GM23248 (cell line): ENCODE measurements at regions not wholly inside any gene's neighbourhood (a gene's known extent, or its start where the extent isn't known, plus 50 kb on each side); places are given as distances from the start of the nearest gene placed in this dataset.

Source experiments
- DNase-seq: peaks from one replicate; pipeline ENCODE4 v3.0.0-alpha.2; 2015
- H2AFZ ChIP-seq: fragments of 200-600 bp; sonication (generic); 2 replicates; pipeline ENCODE4 v1.6.1; 2016; ENCODE audit warnings: antibody characterized with exemption
- H3F3A ChIP-seq: fragments of 200-600 bp; sonication (generic); 2 replicates; pipeline ENCODE4 v1.6.1; 2016; ENCODE audit warnings: mild to moderate bottlenecking, antibody characterized with exemption, mixed run types; ENCODE audit not compliant: insufficient read depth
- H3K27ac ChIP-seq: fragments of 200-600 bp; sonication (generic); 2 replicates; pipeline ENCODE4 v1.5.1; 2016; ENCODE audit warnings: mild to moderate bottlenecking
- H3K27me3 ChIP-seq: fragments of 200-600 bp; sonication (generic); replicated peaks from 2 replicates; pipeline ENCODE4 v1.6.1; 2016; ENCODE audit warnings: mild to moderate bottlenecking; ENCODE audit not compliant: insufficient read depth
- H3K36me3 ChIP-seq: fragments of 200-600 bp; sonication (generic); 2 replicates; pipeline ENCODE4 v1.6.1; 2016; ENCODE audit warnings: low read depth, mild to moderate bottlenecking
- H3K4me1 ChIP-seq: fragments of 200-600 bp; sonication (generic); 2 replicates; pipeline ENCODE4 v1.6.1; 2016; ENCODE audit warnings: mild to moderate bottlenecking; ENCODE audit not compliant: insufficient read depth
- H3K4me2 ChIP-seq: fragments of 200-600 bp; sonication (generic); one replicate; pipeline ENCODE4 v1.6.1; 2016; ENCODE audit warnings: mild to moderate bottlenecking; ENCODE audit not compliant: unreplicated experiment
- H3K4me3 ChIP-seq: fragments of 200-600 bp; sonication (generic); 2 replicates; pipeline ENCODE4 v1.5.1; 2016; ENCODE audit warnings: mild to moderate bottlenecking
- H3K79me2 ChIP-seq: fragments of 200-600 bp; sonication (generic); 2 replicates; pipeline ENCODE4 v1.6.1; 2016; ENCODE audit warnings: mild to moderate bottlenecking; ENCODE audit not compliant: insufficient read depth
- H3K9ac ChIP-seq: fragments of 200-600 bp; sonication (generic); 2 replicates; pipeline ENCODE4 v1.6.1; 2016; ENCODE audit warnings: mild to moderate bottlenecking
- H3K9me2 ChIP-seq: fragments of 200-600 bp; sonication (generic); 2 replicates; pipeline ENCODE4 v1.6.1; 2016; ENCODE audit warnings: mixed run types, mild to moderate bottlenecking, moderate library complexity; ENCODE audit not compliant: insufficient read depth
- H3K9me3 ChIP-seq: fragments of 200-600 bp; sonication (generic); one replicate; pipeline ENCODE4 v1.6.1; 2017; ENCODE audit warnings: low read depth
- H4K20me1 ChIP-seq: fragments of 200-600 bp; sonication (generic); 2 replicates; pipeline ENCODE4 v1.6.0; 2016; ENCODE audit not compliant: insufficient read depth
- EZH2 ChIP-seq: fragments of 200-600 bp; sonication (generic); IDR thresholded peaks from 2 replicates; pipeline ENCODE4 v1.6.1; 2018; ENCODE audit warnings: antibody characterized with exemption, mild to moderate bottlenecking; ENCODE audit not compliant: insufficient read depth, poor library complexity, severe bottlenecking
- EZH2phosphoT487 ChIP-seq: fragments of 200-600 bp; sonication (generic); IDR thresholded peaks from 2 replicates; pipeline ENCODE4 v1.6.1; 2018; ENCODE audit warnings: antibody characterized with exemption, moderate library complexity, mild to moderate bottlenecking, low read depth; ENCODE audit not compliant: insufficient read depth
- WGBS, 2 experiments: methylation state at CpG; one replicate each; pipeline ENCODE4 v1.1.6; 2015 to 2017; ENCODE audit warnings: low lambda C conversion rate in 2 of 2, low coverage in 1 of 2; ENCODE audit errors: missing lambda C conversion rate in 2 of 2; 5-methylcytosine and 5-hydroxymethylcytosine counted together
- in situ Hi-C: fragments of 300-500 bp; cut with MboI; formaldehyde crosslinking; loops from 2 replicates; pipeline ENCODE4 v1.15.0; 2020

- H3K4me3 ChIP-seq, result no peak overlapping the region
- no peaks in the 10 kb centered on the region for H3K36me3 ChIP-seq
- H4K20me1 ChIP-seq, result no peaks in the 10 kb centered on the region
- H3K27ac ChIP-seq, result no peak overlapping the region
- H3K4me2 ChIP-seq, result no peak overlapping the region
- 70 to 76% methylated on average over 1 of the region's 1 CpG for whole genome bisulfite sequencing, 2 experiments
- no peak for DNase-seq
- no peak for TF ChIP-seq EZH2phosphoT487
- no peak for TF ChIP-seq EZH2
- in situ Hi-C loops, result no loop called here
- H2AFZ ChIP-seq, result no peak overlapping the region
- H3K27me3 ChIP-seq, result no peaks in the 10 kb centered on the region
- H3K9ac ChIP-seq, result no peak overlapping the region
- H3F3A ChIP-seq, result no peaks in the 10 kb centered on the region
- H3K79me2 ChIP-seq, result no peaks in the 10 kb centered on the region
- no peaks in the 10 kb centered on the region for H3K9me3 ChIP-seq
- no peaks in the 10 kb centered on the region for H3K9me2 ChIP-seq
- no peaks in the 10 kb centered on the region for H3K4me1 ChIP-seq
Observed at GRCh38 chrX:112979879-112980278, 139.2 kb upstream of the AMOT start.

DNA sequence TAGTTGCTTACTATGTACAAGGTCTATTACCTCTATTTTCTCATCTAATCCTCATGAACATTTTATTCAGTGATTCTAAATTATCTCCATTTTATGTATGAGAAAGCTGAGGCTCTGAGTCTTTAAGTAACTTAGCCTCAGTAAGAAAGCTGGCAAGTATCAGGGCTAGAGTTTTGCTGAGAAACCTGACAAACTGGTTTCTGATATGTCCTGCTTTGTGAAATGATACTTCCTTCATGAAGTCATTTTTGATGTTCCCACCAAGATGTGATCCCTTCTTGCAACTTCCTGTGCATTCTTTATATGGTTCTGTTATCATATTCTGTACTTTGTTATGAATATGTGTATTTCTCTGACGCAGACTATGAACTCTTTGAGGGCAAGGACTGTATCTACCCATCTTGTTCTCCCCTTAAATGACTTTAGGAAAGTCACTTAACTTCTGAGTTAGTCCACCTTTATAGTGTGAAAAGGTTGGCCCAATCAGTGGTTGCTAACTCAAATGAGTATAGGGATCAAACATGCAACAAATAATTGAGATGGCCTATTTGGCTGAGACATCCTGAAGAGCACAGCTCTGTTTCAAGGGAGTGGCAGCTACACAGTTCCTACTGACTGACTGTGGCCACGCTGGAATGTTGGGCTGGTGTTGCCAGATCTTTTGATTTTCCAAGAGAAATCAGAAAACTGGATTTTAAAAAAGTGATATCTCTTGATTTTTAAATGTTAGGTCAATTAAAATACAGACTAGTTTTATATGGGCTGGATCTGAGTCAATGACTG lies 127.9 kb upstream of the AMOT start:
- Histone ChIP-seq H3K27ac (no peak overlapping the region), H3K9me3 (no peaks in the 10 kb centered on the region), H2AFZ (no peak overlapping the region), H3K79me2 (no peaks in the 10 kb centered on the region), H3K9me2 (no peaks in the 10 kb centered on the region), H4K20me1 (no peaks in the 10 kb centered on the region), H3K4me2 (no peak overlapping the region), H3K9ac (no peak overlapping the region), H3K27me3 (no peaks in the 10 kb centered on the region), H3K4me3 (no peak overlapping the region), H3K4me1 (0 out of 2 replicates have a peak, but pooled peaks cover 3% of the 10 kb centered on the region), H3F3A (no peaks in the 10 kb centered on the region), H3K36me3 (no peaks in the 10 kb centered on the region)
- TF ChIP-seq EZH2, result no peak
- TF ChIP-seq EZH2phosphoT487, result no peak
- peak; percentile 13 for DNase-seq
- WGBS, 2 experiments, result 25 to 31% methylated on average over 2 of the region's 2 CpGs
- in situ Hi-C loops, result no loop called here

DNA sequence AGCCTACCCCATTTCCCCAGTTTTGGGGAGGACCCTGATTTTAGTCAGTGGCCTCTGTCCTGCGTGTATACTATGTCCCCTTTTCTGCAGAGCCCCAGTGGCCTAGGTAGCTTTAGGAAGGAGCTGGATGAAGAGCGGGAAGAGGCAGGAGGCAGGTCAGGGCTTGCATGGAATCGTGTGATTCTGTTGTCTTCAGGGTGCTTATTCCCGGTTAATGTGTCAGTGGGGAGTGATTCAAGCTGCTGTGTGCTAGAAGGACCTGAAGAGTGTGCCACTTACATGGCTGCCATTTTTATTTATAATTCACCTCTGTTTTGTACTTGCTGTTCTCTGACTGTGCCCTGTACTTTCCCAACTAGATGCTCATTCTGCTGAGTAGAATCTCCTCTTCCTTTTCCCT lies 127.3 kb upstream of the AMOT start:
- in situ Hi-C loops, result no loop called here
- no peak overlapping the region for H3K9ac ChIP-seq
- no peak overlapping the region for H3K4me3 ChIP-seq
- no peaks in the 10 kb centered on the region for H3K9me2 ChIP-seq
- H3K27ac ChIP-seq, result no peak overlapping the region
- no peaks in the 10 kb centered on the region for H3K9me3 ChIP-seq
- H3K4me2 ChIP-seq, result no peak overlapping the region
- DNase-seq, result no peak
- H3K36me3 ChIP-seq, result no peaks in the 10 kb centered on the region
- TF ChIP-seq EZH2phosphoT487, result no peak
- TF ChIP-seq EZH2, result no peak
- no peaks in the 10 kb centered on the region for H3F3A ChIP-seq
- H3K4me1 ChIP-seq, result 0 out of 2 replicates have a peak, but pooled peaks cover 3% of the 10 kb centered on the region
- no peak overlapping the region for H2AFZ ChIP-seq
- H3K27me3 ChIP-seq, result no peaks in the 10 kb centered on the region
- H3K79me2 ChIP-seq, result no peaks in the 10 kb centered on the region
- 36 to 37% methylated on average over 3 to 4 of the region's 4 CpGs for WGBS, 2 experiments
- no peaks in the 10 kb centered on the region for H4K20me1 ChIP-seq

- Histone ChIP-seq H3K4me3 (no peak overlapping the region), H3F3A (no peaks in the 10 kb centered on the region), H4K20me1 (no peaks in the 10 kb centered on the region), H3K27me3 (no peaks in the 10 kb centered on the region), H3K9me2 (no peaks in the 10 kb centered on the region), H3K36me3 (no peaks in the 10 kb centered on the region), H3K9me3 (no peaks in the 10 kb centered on the region), H3K9ac (no peak overlapping the region), H2AFZ (no peak overlapping the region), H3K79me2 (no peaks in the 10 kb centered on the region), H3K27ac (no peak overlapping the region), H3K4me2 (no peak overlapping the region), H3K4me1 (0 out of 2 replicates have a peak, but pooled peaks cover 3% of the 10 kb centered on the region)
- DNase-seq, result peak; percentile 49
- TF ChIP-seq EZH2, result no peak
- no peak for TF ChIP-seq EZH2phosphoT487
- in situ Hi-C loops, result no loop called here
- 25 to 36% methylated on average over 1 of the region's 1 CpG for WGBS, 2 experiments
Observed at GRCh38 chrX:112967341-112967740, 126.7 kb upstream of the AMOT start.
